Vagina (tissue), 2 donors: ENCODE measurements at regions not wholly inside any gene's neighbourhood (a gene's known extent, or its start where the extent isn't known, plus 50 kb on each side); places are given as distances from the start of the nearest gene placed in this dataset.

Experiments
- POLR2A ChIP-seq, 2 donors: fragments of 450-650 bp; IDR thresholded peaks; one replicate each; pipeline ENCODE4 v1.6.1; 2017; ENCODE audit warnings: antibody characterized with exemption in 2 of 2, mild to moderate bottlenecking in 2 of 2, moderate library complexity in 2 of 2
- POLR2AphosphoS5 ChIP-seq, 2 donors: sonication (generic); formaldehyde crosslinking; IDR thresholded peaks; one replicate each; pipeline ENCODE4 v1.9.0; 2017; ENCODE audit warnings: antibody characterized with exemption in 2 of 2, mild to moderate bottlenecking in 2 of 2, low read depth in 1 of 2; ENCODE audit not compliant: insufficient read depth in 1 of 2
- TF ChIP-seq, protein P1 (sequence below), 3 experiments: fragments of 450-650 bp in 2 of 3; fragments of 200-600 bp in 1 of 3; sonication (generic) in 1 of 3; IDR thresholded peaks; one replicate each; pipeline ENCODE4 v1.5.1; 2017 to 2019; ENCODE audit warnings: antibody characterized with exemption in 3 of 3, mild to moderate bottlenecking in 2 of 3, moderate library complexity in 2 of 3

DNA sequence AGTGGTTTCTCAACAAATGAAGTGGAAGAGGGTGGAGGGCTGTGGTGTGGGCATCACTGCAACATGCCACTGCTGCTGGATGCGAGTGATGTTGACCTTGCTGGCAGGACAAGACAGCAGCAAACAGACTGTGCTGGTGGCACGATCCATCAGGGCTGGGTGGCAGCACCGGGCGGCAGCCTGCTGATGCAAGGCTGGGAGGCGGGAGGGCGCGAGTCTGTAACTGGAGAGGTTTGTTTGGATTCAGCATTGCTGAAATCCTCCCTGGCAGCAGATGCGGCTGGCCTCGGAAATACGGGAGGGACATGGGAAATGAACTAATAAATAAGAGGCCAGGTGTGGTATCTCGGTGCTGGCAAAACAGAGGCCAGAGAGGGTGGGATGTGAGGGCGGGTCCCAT, 224.2 kb downstream of the ENGASE start:
- TF ChIP-seq, protein P1, sequence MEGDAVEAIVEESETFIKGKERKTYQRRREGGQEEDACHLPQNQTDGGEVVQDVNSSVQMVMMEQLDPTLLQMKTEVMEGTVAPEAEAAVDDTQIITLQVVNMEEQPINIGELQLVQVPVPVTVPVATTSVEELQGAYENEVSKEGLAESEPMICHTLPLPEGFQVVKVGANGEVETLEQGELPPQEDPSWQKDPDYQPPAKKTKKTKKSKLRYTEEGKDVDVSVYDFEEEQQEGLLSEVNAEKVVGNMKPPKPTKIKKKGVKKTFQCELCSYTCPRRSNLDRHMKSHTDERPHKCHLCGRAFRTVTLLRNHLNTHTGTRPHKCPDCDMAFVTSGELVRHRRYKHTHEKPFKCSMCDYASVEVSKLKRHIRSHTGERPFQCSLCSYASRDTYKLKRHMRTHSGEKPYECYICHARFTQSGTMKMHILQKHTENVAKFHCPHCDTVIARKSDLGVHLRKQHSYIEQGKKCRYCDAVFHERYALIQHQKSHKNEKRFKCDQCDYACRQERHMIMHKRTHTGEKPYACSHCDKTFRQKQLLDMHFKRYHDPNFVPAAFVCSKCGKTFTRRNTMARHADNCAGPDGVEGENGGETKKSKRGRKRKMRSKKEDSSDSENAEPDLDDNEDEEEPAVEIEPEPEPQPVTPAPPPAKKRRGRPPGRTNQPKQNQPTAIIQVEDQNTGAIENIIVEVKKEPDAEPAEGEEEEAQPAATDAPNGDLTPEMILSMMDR (IDR thresholded peaks at IDR 0.05), result no peak
- no peak for TF ChIP-seq POLR2A (IDR thresholded peaks at IDR 0.05)
- no peak for TF ChIP-seq POLR2AphosphoS5 (IDR thresholded peaks at IDR 0.05; ENCODE audit: insufficient read depth in 1 of 2, low read depth in 1 of 2)
